Neural progenitor cell (in vitro differentiated cells): ENCODE measurements at regions not wholly inside any gene's neighbourhood (a gene's known extent, or its start where the extent isn't known, plus 50 kb on each side); places are given as distances from the start of the nearest gene placed in this dataset.
"Not testable (repeated sequence)": the region's sequence is repeated elsewhere in the genome, so short reads cannot be mapped to it uniquely, and the experiment has no call there.

Experiments used
- CTCF ChIP-seq: fragments of 200-600 bp; sonication (generic); IDR thresholded peaks from 2 replicates; pipeline ENCODE4 v1.5.1; 2017; ENCODE audit warnings: antibody characterized with exemption, mild to moderate bottlenecking
- EZH2 ChIP-seq: fragments of 200-600 bp; sonication (generic); IDR thresholded peaks from 2 replicates; pipeline ENCODE4 v1.6.1; 2017; ENCODE audit warnings: antibody characterized with exemption, mild to moderate bottlenecking, moderate library complexity
- EZH2phosphoT487 ChIP-seq: fragments of 200-600 bp; sonication (generic); IDR thresholded peaks from 2 replicates; pipeline ENCODE4 v1.6.1; 2017; ENCODE audit warnings: antibody characterized with exemption

GRCh38 chr7:159286487-159286886 lies 141.8 kb upstream of the VIPR2 start:
- TF ChIP-seq CTCF, EZH2, EZH2phosphoT487: not testable (repeated sequence)
